IMR-90 (cell line): ENCODE measurements at regions not wholly inside any gene's neighbourhood (a gene's known extent, or its start where the extent isn't known, plus 50 kb on each side); places are given as distances from the start of the nearest gene placed in this dataset.

ENCODE experiments used
- ATAC-seq: fragments of 200-7000 bp; cut with Tn5 transposase; 2 replicates; pipeline ENCODE4 v1.9.1; 2020; ENCODE audit warnings: low read depth, mild to moderate bottlenecking, moderate library complexity
- BruUV-seq: library from RNA; stranded (reverse); fragments of 400-500 nt; replicated peaks from 2 replicates; lab custom pipeline; 2021; lab: Mats Ljungman, UMichigan
- CTCF ChIA-PET: fragments of 300-600 bp; formaldehyde crosslinking; extraction: SDS; loops from one replicate; lab custom pipeline; 2021; ENCODE audit warnings: antibody characterized with exemption; lab: Yijun Ruan, JAX
- POLR2A ChIA-PET: fragments of 300-600 bp; sonication (Branson Sonifier 250); formaldehyde crosslinking; loops from one replicate; lab custom pipeline; 2022; ENCODE audit warnings: antibody characterized with exemption; ENCODE audit not compliant: unreplicated experiment; lab: Charles Lee
- DNase-seq: peaks from one replicate; pipeline ENCODE4 v3.0.0; 2013
- H2AFZ ChIP-seq: replicated peaks from 2 replicates; pipeline ENCODE3; 2013; ENCODE audit warnings: low read length, mild to moderate bottlenecking; ENCODE audit not compliant: poor library complexity
- H2AK5ac ChIP-seq: 2 replicates; pipeline ENCODE4 v1.6.1; 2013; ENCODE audit warnings: low read depth, low read length, inconsistent platforms
- H2AK9ac ChIP-seq: replicated peaks from 2 replicates; pipeline ENCODE3; 2013; ENCODE audit warnings: mild to moderate bottlenecking, low read depth, low read length, moderate library complexity; ENCODE audit not compliant: poor library complexity
- H2BK120ac ChIP-seq: 2 replicates; pipeline ENCODE4 v1.6.1; 2013; ENCODE audit warnings: low read depth, low read length, inconsistent platforms
- H2BK15ac ChIP-seq: 3 replicates; pipeline ENCODE4 v1.6.1; 2013; ENCODE audit warnings: low read depth, low read length, inconsistent platforms
- H2BK20ac ChIP-seq: 2 replicates; pipeline ENCODE4 v1.6.1; 2013; ENCODE audit warnings: low read depth, mild to moderate bottlenecking, inconsistent platforms, low read length, moderate library complexity
- H2BK5ac ChIP-seq: 2 replicates; pipeline ENCODE4 v1.6.1; 2013; ENCODE audit warnings: mild to moderate bottlenecking, low read depth, low read length, inconsistent platforms; ENCODE audit not compliant: poor library complexity, severe bottlenecking
- H3K14ac ChIP-seq: replicated peaks from 2 replicates; pipeline ENCODE4 v1.6.1; 2013; ENCODE audit warnings: low read depth, low read length, inconsistent platforms
- H3K18ac ChIP-seq: 2 replicates; pipeline ENCODE4 v1.6.1; 2013; ENCODE audit warnings: low read depth, low read length, control low read depth
- H3K23ac ChIP-seq: 2 replicates; pipeline ENCODE4 v1.6.1; 2013; ENCODE audit warnings: low read depth, low read length, inconsistent platforms
- H3K27ac ChIP-seq: 2 replicates; pipeline ENCODE4 v1.5.1; 2013; ENCODE audit warnings: mild to moderate bottlenecking, control low read depth, low read length; ENCODE audit not compliant: insufficient read depth
- H3K27me3 ChIP-seq: 2 replicates; pipeline ENCODE4 v1.6.1; 2013; ENCODE audit warnings: low read length; ENCODE audit not compliant: control insufficient read depth, insufficient read depth
- H3K36me3 ChIP-seq: 2 replicates; pipeline ENCODE4 v1.6.1; 2013; ENCODE audit warnings: low read length, mixed read lengths; ENCODE audit not compliant: control insufficient read depth, insufficient read depth
- H3K4ac ChIP-seq: 2 replicates; pipeline ENCODE4 v1.6.1; 2013; ENCODE audit warnings: low read depth, low read length, inconsistent platforms
- H3K4me1 ChIP-seq: 2 replicates; pipeline ENCODE4 v1.6.1; 2013; ENCODE audit warnings: low read length, mixed read lengths; ENCODE audit not compliant: control insufficient read depth, insufficient read depth
- H3K4me2 ChIP-seq: 2 replicates; pipeline ENCODE4 v1.6.1; 2013; ENCODE audit warnings: low read depth, mild to moderate bottlenecking, control low read depth, low read length, moderate library complexity
- H3K4me3 ChIP-seq: 2 replicates; pipeline ENCODE4 v1.5.1; 2013; ENCODE audit warnings: low read depth, mild to moderate bottlenecking, control low read depth, low read length, moderate library complexity; ENCODE audit not compliant: insufficient read depth
- H3K56ac ChIP-seq: 2 replicates; pipeline ENCODE4 v1.6.1; 2013; ENCODE audit warnings: low read length, inconsistent platforms; ENCODE audit not compliant: insufficient read depth; ENCODE audit errors: extremely low read depth
- H3K79me1 ChIP-seq, 2 experiments: 2 replicates each; pipeline ENCODE4 v1.6.1; 2013; ENCODE audit warnings: low read length in 2 of 2, inconsistent platforms in 1 of 2, low read depth in 1 of 2
- H3K9ac ChIP-seq: 2 replicates; pipeline ENCODE4 v1.6.1; 2013; ENCODE audit warnings: low read depth, low read length, control low read depth
- H3K9me1 ChIP-seq: 2 replicates; pipeline ENCODE4 v1.6.1; 2013; ENCODE audit warnings: low read length, inconsistent platforms; ENCODE audit not compliant: insufficient read depth
- H3K9me3 ChIP-seq: 2 replicates; pipeline ENCODE4 v1.6.1; 2013; ENCODE audit warnings: low read length; ENCODE audit not compliant: control insufficient read depth, insufficient read depth
- H4K20me1 ChIP-seq: 2 replicates; pipeline ENCODE4 v1.6.1; 2013; ENCODE audit warnings: low read length, inconsistent platforms; ENCODE audit not compliant: insufficient read depth
- H4K5ac ChIP-seq: 2 replicates; pipeline ENCODE4 v1.6.1; 2013; ENCODE audit warnings: mild to moderate bottlenecking, low read depth, low read length, control low read depth
- H4K8ac ChIP-seq, 2 experiments: 2 replicates each; pipeline ENCODE4 v1.6.1; 2013; ENCODE audit warnings: low read depth in 2 of 2, low read length in 2 of 2, control low read depth in 1 of 2, inconsistent platforms in 1 of 2
- H4K91ac ChIP-seq: 2 replicates; pipeline ENCODE4 v1.6.1; 2013; ENCODE audit warnings: low read depth, low read length, inconsistent platforms; ENCODE audit not compliant: insufficient read depth
- BHLHE40 ChIP-seq: fragments of 150-350 bp; IDR thresholded peaks from 2 replicates; pipeline ENCODE4 v1.6.1; 2016; ENCODE audit warnings: mild to moderate bottlenecking, low read depth, low read length
- CEBPB ChIP-seq: IDR thresholded peaks from 2 replicates; pipeline ENCODE4 v1.6.1; 2012; ENCODE audit warnings: low read depth, low read length, improper control_type of control experiment
- CHD1 ChIP-seq: IDR thresholded peaks from 2 replicates; pipeline ENCODE4 v1.6.1; 2012; ENCODE audit warnings: low read depth, low read length, improper control_type of control experiment
- FOS ChIP-seq: fragments of 150-350 bp; IDR thresholded peaks from 2 replicates; pipeline ENCODE4 v1.6.1; 2016; ENCODE audit warnings: low read depth, low read length
- MAZ ChIP-seq: IDR thresholded peaks from 2 replicates; pipeline ENCODE4 v1.6.1; 2012; ENCODE audit warnings: low read depth, mild to moderate bottlenecking, low read length, improper control_type of control experiment, moderate library complexity, borderline replicate concordance
- RAD21 ChIP-seq: IDR thresholded peaks from 2 replicates; pipeline ENCODE4 v1.6.1; 2012; ENCODE audit warnings: low read length, improper control_type of control experiment
- RCOR1 ChIP-seq: IDR thresholded peaks from 2 replicates; pipeline ENCODE4 v1.6.1; 2012; ENCODE audit warnings: mild to moderate bottlenecking, low read length, improper control_type of control experiment; ENCODE audit not compliant: insufficient replicate concordance
- RFX5 ChIP-seq: IDR thresholded peaks from 2 replicates; pipeline ENCODE4 v1.8.0; 2012; ENCODE audit warnings: low read depth, mild to moderate bottlenecking, low read length, moderate library complexity
- SMC3 ChIP-seq: fragments of 150-350 bp; IDR thresholded peaks from 2 replicates; pipeline ENCODE4 v1.6.1; 2016; ENCODE audit warnings: low read depth, mild to moderate bottlenecking, antibody characterized with exemption, low read length, moderate library complexity
- WGBS, 2 experiments: methylation state at CpG; one replicate each; pipeline versions ENCODE4 v1.1.5 to v1.1.7; 2013; ENCODE audit warnings: missing lambda C conversion rate in 2 of 2; ENCODE audit not compliant: insufficient read length in 1 of 2; ENCODE audit errors: extremely low coverage in 2 of 2; 5-methylcytosine and 5-hydroxymethylcytosine counted together
- dilution Hi-C: fragments of 300-500 bp; cut with HindIII; formaldehyde crosslinking; loops from one replicate; pipeline ENCODE4 v1.14.3; 2018; ENCODE audit warnings: low sequenced_read_pairs; ENCODE audit not compliant: unreplicated experiment
- in situ Hi-C: fragments of 300-500 bp; cut with MboI; formaldehyde crosslinking; loops from 3 replicates; pipeline ENCODE4 v1.14.3; 2019; ENCODE audit warnings: low sequenced_read_pairs, inconsistent platforms, mixed read lengths
- intact Hi-C: fragments of 100-400 bp; cut with micrococcal nuclease; formaldehyde crosslinking; loops from 2 replicates; pipeline ENCODE4 v1.10.0; 2022
- TF ChIP-seq, protein P1 (sequence below): conservative IDR thresholded peaks from 2 replicates; pipeline ENCODE4 v1.5.1; 2012; ENCODE audit warnings: mild to moderate bottlenecking, low read depth, low read length, improper control_type of control experiment
- TF ChIP-seq, protein P2 (sequence below): fragments of 150-350 bp; IDR thresholded peaks from 2 replicates; pipeline ENCODE4 v1.6.1; 2016; ENCODE audit warnings: low read depth, mild to moderate bottlenecking, low read length, moderate library complexity, borderline replicate concordance
- TF ChIP-seq, protein P3 (sequence below): fragments of 150-350 bp; IDR thresholded peaks from 2 replicates; pipeline ENCODE4 v1.6.1; 2017; ENCODE audit warnings: mild to moderate bottlenecking, antibody characterized with exemption, low read length, low read depth

DNA sequence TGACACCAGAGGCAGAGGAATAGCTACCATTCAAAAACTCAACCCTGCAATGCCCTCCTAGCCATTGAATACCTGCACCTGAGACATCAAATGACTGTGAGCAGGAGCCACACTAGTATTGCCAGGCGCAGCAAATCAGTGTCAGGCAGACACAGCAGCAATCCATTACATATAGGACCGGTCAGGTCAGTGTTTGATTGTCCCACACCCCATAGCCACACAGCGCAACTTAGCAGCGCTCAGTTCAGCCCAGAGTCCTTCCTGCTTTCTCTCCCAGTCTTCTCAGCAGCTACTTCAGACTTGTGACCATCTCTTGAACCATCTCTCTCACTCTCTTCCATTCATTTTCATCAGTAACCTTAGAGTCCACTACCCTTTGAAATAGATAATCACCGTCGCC lies 181.6 kb upstream of the GPR12 start:
- Histone ChIP-seq H2BK120ac (no peak overlapping the region), H3K4ac (no peak overlapping the region), H3K9me1 (no peaks in the 10 kb centered on the region), H3K4me3 (no peak overlapping the region), H3K79me1 (no peaks in the 10 kb centered on the region), H3K14ac (no peak overlapping the region), H3K9me3 (no peaks in the 10 kb centered on the region), H4K20me1 (no peaks in the 10 kb centered on the region), H2BK15ac (no peak overlapping the region), H3K4me1 (peaks cover 5% of the 10 kb centered on the region; the same call in 1 of the 2 replicates), H2AK9ac (no peak overlapping the region), H3K27ac (no peak overlapping the region), H3K18ac (no peak overlapping the region), H3K23ac (no peak overlapping the region), H2AK5ac (no peak overlapping the region), H3K36me3 (no peaks in the 10 kb centered on the region), H4K8ac (no peak overlapping the region), H3K27me3 (peaks cover 27% of the 10 kb centered on the region), H2BK20ac (no peak overlapping the region), H2AFZ (no peak overlapping the region), H4K91ac (no peak overlapping the region), H3K56ac (no peak overlapping the region), H3K4me2 (no peak overlapping the region), H3K9ac (no peak overlapping the region), H4K5ac (no peak overlapping the region), H2BK5ac (no peak overlapping the region)
- ATAC-seq (no peak), DNase-seq (no peak)
- in situ Hi-C loops = loop anchor here (25.0 kb wide), 1 partner anchor 895 kb away; no protein-coding TSS in a partner anchor
- dilution Hi-C loops = no loop called here
- TF ChIP-seq, protein P1, sequence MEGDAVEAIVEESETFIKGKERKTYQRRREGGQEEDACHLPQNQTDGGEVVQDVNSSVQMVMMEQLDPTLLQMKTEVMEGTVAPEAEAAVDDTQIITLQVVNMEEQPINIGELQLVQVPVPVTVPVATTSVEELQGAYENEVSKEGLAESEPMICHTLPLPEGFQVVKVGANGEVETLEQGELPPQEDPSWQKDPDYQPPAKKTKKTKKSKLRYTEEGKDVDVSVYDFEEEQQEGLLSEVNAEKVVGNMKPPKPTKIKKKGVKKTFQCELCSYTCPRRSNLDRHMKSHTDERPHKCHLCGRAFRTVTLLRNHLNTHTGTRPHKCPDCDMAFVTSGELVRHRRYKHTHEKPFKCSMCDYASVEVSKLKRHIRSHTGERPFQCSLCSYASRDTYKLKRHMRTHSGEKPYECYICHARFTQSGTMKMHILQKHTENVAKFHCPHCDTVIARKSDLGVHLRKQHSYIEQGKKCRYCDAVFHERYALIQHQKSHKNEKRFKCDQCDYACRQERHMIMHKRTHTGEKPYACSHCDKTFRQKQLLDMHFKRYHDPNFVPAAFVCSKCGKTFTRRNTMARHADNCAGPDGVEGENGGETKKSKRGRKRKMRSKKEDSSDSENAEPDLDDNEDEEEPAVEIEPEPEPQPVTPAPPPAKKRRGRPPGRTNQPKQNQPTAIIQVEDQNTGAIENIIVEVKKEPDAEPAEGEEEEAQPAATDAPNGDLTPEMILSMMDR = no peak
- TF ChIP-seq, protein P2, sequence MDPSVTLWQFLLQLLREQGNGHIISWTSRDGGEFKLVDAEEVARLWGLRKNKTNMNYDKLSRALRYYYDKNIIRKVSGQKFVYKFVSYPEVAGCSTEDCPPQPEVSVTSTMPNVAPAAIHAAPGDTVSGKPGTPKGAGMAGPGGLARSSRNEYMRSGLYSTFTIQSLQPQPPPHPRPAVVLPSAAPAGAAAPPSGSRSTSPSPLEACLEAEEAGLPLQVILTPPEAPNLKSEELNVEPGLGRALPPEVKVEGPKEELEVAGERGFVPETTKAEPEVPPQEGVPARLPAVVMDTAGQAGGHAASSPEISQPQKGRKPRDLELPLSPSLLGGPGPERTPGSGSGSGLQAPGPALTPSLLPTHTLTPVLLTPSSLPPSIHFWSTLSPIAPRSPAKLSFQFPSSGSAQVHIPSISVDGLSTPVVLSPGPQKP = no peak
- TF ChIP-seq RCOR1 = no peak
- no peak for TF ChIP-seq RAD21
- TF ChIP-seq, protein P3, sequence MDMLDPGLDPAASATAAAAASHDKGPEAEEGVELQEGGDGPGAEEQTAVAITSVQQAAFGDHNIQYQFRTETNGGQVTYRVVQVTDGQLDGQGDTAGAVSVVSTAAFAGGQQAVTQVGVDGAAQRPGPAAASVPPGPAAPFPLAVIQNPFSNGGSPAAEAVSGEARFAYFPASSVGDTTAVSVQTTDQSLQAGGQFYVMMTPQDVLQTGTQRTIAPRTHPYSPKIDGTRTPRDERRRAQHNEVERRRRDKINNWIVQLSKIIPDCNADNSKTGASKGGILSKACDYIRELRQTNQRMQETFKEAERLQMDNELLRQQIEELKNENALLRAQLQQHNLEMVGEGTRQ = no peak
- no peak for TF ChIP-seq FOS
- no peak for TF ChIP-seq SMC3
- TF ChIP-seq RFX5 = no peak
- no peak for TF ChIP-seq CEBPB
- no peak for TF ChIP-seq CHD1
- TF ChIP-seq MAZ = no peak
- TF ChIP-seq BHLHE40 = no peak
- 75% methylated on average over 4 of the region's 6 CpGs; no CpG with 5 or more reads in 1 of the 2 experiments for WGBS, 2 experiments
- intact Hi-C loops = loop anchor here (10.0 kb wide), 1 partner anchor 1043 kb away; the partner anchor contains the start of gene URAD
- ChIA-PET CTCF (no interaction called here), POLR2A (no interaction called here)
- BruUV-seq = no TSS peak
